WTC11 (cell line): ENCODE measurements at regions not wholly inside any gene's neighbourhood (a gene's known extent, or its start where the extent isn't known, plus 50 kb on each side); places are given as distances from the start of the nearest gene placed in this dataset.

Source experiments
- ATAC-seq: fragments of 200-7000 bp; cut with Tn5 transposase; 2 replicates; pipeline ENCODE4 v1.10.0; 2021; ENCODE audit warnings: mild to moderate bottlenecking, moderate library complexity
- CTCF ChIA-PET: fragments of 300-600 bp; sonication (Branson Sonifier 250); formaldehyde crosslinking; loops from one replicate; lab custom pipeline; 2021; ENCODE audit warnings: antibody characterized with exemption; lab: Charles Lee
- POLR2A ChIA-PET: fragments of 350-600 bp; sonication (Branson Sonifier 250); formaldehyde crosslinking; loops from one replicate; lab custom pipeline; 2021; ENCODE audit warnings: antibody characterized with exemption; lab: Charles Lee
- DNase-seq: peaks from one replicate; pipeline ENCODE4 v3.0.0; 2021; ENCODE audit warnings: low spot score
- H3K27ac Mint-ChIP-seq: 2 replicates; pipeline ENCODE4 v1.8.0; 2021; ENCODE audit warnings: mixed read lengths
- H3K27me3 Mint-ChIP-seq: 2 replicates; pipeline ENCODE4 v1.8.0; 2021; ENCODE audit warnings: low read depth, mild to moderate bottlenecking, moderate library complexity, mixed read lengths
- H3K36me3 Mint-ChIP-seq: 2 replicates; pipeline ENCODE4 v1.8.0; 2021; ENCODE audit warnings: mixed read lengths
- H3K4me1 Mint-ChIP-seq: 2 replicates; pipeline ENCODE4 v1.8.0; 2022; ENCODE audit warnings: mixed read lengths
- H3K4me3 Mint-ChIP-seq: 2 replicates; pipeline ENCODE4 v1.8.0; 2021; ENCODE audit warnings: mild to moderate bottlenecking, moderate library complexity, mixed read lengths
- H3K9me3 Mint-ChIP-seq: 2 replicates; pipeline ENCODE4 v1.8.0; 2021; ENCODE audit warnings: mixed read lengths
- CREB1 ChIP-seq: sonication (generic); formaldehyde crosslinking; IDR thresholded peaks from 2 replicates; pipeline ENCODE4 v1.8.0; 2023; ENCODE audit warnings: mild to moderate bottlenecking, missing genetic modification reagents
- ELF4 ChIP-seq: sonication (generic); formaldehyde crosslinking; IDR thresholded peaks from 2 replicates; pipeline ENCODE4 v1.8.1; 2022; ENCODE audit warnings: low read depth, mild to moderate bottlenecking, moderate library complexity, missing genetic modification reagents
- EMX1 ChIP-seq: fragments of 250-450 bp; sonication (Bioruptor Pico); IDR thresholded peaks from 2 replicates; pipeline ENCODE4 v1.8.0; 2021; ENCODE audit warnings: mild to moderate bottlenecking
- ETV6 ChIP-seq: sonication (generic); formaldehyde crosslinking; IDR thresholded peaks from 2 replicates; pipeline ENCODE4 v1.8.1; 2022; ENCODE audit warnings: mild to moderate bottlenecking, missing genetic modification reagents
- FOXK1 ChIP-seq: sonication (generic); formaldehyde crosslinking; IDR thresholded peaks from 2 replicates; pipeline ENCODE4 v1.8.0; 2022; ENCODE audit warnings: mild to moderate bottlenecking, moderate library complexity, missing genetic modification reagents
- MLX ChIP-seq: sonication (generic); formaldehyde crosslinking; IDR thresholded peaks from 2 replicates; pipeline ENCODE4 v1.8.1; 2023; ENCODE audit warnings: mild to moderate bottlenecking, missing genetic modification reagents, moderate library complexity
- NR3C1 ChIP-seq: sonication (generic); formaldehyde crosslinking; conservative IDR thresholded peaks from 2 replicates; pipeline ENCODE4 v1.8.1; 2023; ENCODE audit warnings: low read depth, mild to moderate bottlenecking, missing genetic modification reagents
- ZBTB21 ChIP-seq: sonication (generic); formaldehyde crosslinking; IDR thresholded peaks from 2 replicates; pipeline ENCODE4 v1.8.1; 2023; ENCODE audit warnings: mild to moderate bottlenecking, missing genetic modification reagents, borderline replicate concordance
- ZNF121 ChIP-seq: sonication (generic); formaldehyde crosslinking; IDR thresholded peaks from 2 replicates; pipeline ENCODE4 v1.8.0; 2023; ENCODE audit warnings: missing genetic modification reagents
- ZNF138 ChIP-seq: sonication (generic); formaldehyde crosslinking; conservative IDR thresholded peaks from 2 replicates; pipeline ENCODE4 v1.8.1; 2022; ENCODE audit warnings: mild to moderate bottlenecking, moderate library complexity, missing genetic modification reagents
- ZNF416 ChIP-seq: fragments of 250-450 bp; sonication (Bioruptor Pico); IDR thresholded peaks from 2 replicates; pipeline ENCODE4 v1.9.0; 2021; ENCODE audit warnings: mild to moderate bottlenecking, inconsistent platforms
- ZNF671 ChIP-seq: fragments of 250-450 bp; sonication (Bioruptor Pico); IDR thresholded peaks from 2 replicates; pipeline ENCODE4 v1.8.0; 2021; ENCODE audit warnings: mild to moderate bottlenecking
- ZSCAN18 ChIP-seq: fragments of 250-450 bp; sonication (Bioruptor Pico); IDR thresholded peaks from 2 replicates; pipeline ENCODE4 v2.1.2; 2022; ENCODE audit warnings: mild to moderate bottlenecking, moderate library complexity
- TF ChIP-seq, protein P1 (sequence below): sonication (generic); formaldehyde crosslinking; IDR thresholded peaks from 2 replicates; pipeline ENCODE4 v1.8.0; 2023; ENCODE audit warnings: missing genetic modification reagents, mild to moderate bottlenecking, borderline replicate concordance
- TF ChIP-seq, protein P2 (sequence below): sonication (generic); formaldehyde crosslinking; IDR thresholded peaks from 2 replicates; pipeline ENCODE4 v1.8.1; 2022; ENCODE audit warnings: low read depth, missing genetic modification reagents, borderline replicate concordance
- TF ChIP-seq, protein P3 (sequence below): sonication (generic); formaldehyde crosslinking; IDR thresholded peaks from 2 replicates; pipeline ENCODE4 v1.8.1; 2023; ENCODE audit warnings: mild to moderate bottlenecking, missing genetic modification reagents, moderate library complexity
- TF ChIP-seq, protein P4 (sequence below): fragments of 250-450 bp; sonication (Bioruptor Pico); IDR thresholded peaks from 2 replicates; pipeline ENCODE4 v1.8.0; 2021; ENCODE audit warnings: mild to moderate bottlenecking
- TF ChIP-seq, protein P5 (sequence below): sonication (generic); formaldehyde crosslinking; conservative IDR thresholded peaks from 2 replicates; pipeline ENCODE4 v1.8.1; 2022; ENCODE audit warnings: mild to moderate bottlenecking, missing genetic modification reagents
- TF ChIP-seq, protein P6 (sequence below): sonication (generic); formaldehyde crosslinking; IDR thresholded peaks from 2 replicates; pipeline ENCODE4 v1.8.1; 2022; ENCODE audit warnings: mild to moderate bottlenecking, moderate library complexity, missing genetic modification reagents

- H3K4me3 Mint-ChIP-seq: no peak overlapping the region
- H3K27ac Mint-ChIP-seq: no peak overlapping the region
- POLR2A ChIA-PET: no interaction called here
- H3K27me3 Mint-ChIP-seq: no peaks in the 10 kb centered on the region
- peaks cover 6% of the 10 kb centered on the region; the same call in 1 of the 2 replicates for H3K9me3 Mint-ChIP-seq
- H3K4me1 Mint-ChIP-seq: 0 out of 2 replicates have a peak, but pooled peaks cover 2% of the 10 kb centered on the region
- CTCF ChIA-PET: no interaction called here
- TF ChIP-seq ZBTB21 (CRISPR knock-in tag) (no peak), FOXK1 (CRISPR knock-in tag) (no peak), ZNF416 (CRISPR knock-in tag) (no peak), ZNF138 (CRISPR knock-in tag) (no peak), EMX1 (CRISPR knock-in tag) (no peak), ZNF671 (no peak), ZSCAN18 (no peak), ETV6 (CRISPR knock-in tag) (no peak), ELF4 (CRISPR knock-in tag) (no peak), ZNF121 (CRISPR knock-in tag) (no peak), MLX (CRISPR knock-in tag) (no peak), CREB1 (CRISPR knock-in tag) (no peak), NR3C1 (CRISPR knock-in tag) (no peak)
- TF ChIP-seq, protein P1, sequence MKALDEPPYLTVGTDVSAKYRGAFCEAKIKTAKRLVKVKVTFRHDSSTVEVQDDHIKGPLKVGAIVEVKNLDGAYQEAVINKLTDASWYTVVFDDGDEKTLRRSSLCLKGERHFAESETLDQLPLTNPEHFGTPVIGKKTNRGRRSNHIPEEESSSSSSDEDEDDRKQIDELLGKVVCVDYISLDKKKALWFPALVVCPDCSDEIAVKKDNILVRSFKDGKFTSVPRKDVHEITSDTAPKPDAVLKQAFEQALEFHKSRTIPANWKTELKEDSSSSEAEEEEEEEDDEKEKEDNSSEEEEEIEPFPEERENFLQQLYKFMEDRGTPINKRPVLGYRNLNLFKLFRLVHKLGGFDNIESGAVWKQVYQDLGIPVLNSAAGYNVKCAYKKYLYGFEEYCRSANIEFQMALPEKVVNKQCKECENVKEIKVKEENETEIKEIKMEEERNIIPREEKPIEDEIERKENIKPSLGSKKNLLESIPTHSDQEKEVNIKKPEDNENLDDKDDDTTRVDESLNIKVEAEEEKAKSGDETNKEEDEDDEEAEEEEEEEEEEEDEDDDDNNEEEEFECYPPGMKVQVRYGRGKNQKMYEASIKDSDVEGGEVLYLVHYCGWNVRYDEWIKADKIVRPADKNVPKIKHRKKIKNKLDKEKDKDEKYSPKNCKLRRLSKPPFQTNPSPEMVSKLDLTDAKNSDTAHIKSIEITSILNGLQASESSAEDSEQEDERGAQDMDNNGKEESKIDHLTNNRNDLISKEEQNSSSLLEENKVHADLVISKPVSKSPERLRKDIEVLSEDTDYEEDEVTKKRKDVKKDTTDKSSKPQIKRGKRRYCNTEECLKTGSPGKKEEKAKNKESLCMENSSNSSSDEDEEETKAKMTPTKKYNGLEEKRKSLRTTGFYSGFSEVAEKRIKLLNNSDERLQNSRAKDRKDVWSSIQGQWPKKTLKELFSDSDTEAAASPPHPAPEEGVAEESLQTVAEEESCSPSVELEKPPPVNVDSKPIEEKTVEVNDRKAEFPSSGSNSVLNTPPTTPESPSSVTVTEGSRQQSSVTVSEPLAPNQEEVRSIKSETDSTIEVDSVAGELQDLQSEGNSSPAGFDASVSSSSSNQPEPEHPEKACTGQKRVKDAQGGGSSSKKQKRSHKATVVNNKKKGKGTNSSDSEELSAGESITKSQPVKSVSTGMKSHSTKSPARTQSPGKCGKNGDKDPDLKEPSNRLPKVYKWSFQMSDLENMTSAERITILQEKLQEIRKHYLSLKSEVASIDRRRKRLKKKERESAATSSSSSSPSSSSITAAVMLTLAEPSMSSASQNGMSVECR: no peak
- TF ChIP-seq, protein P2, sequence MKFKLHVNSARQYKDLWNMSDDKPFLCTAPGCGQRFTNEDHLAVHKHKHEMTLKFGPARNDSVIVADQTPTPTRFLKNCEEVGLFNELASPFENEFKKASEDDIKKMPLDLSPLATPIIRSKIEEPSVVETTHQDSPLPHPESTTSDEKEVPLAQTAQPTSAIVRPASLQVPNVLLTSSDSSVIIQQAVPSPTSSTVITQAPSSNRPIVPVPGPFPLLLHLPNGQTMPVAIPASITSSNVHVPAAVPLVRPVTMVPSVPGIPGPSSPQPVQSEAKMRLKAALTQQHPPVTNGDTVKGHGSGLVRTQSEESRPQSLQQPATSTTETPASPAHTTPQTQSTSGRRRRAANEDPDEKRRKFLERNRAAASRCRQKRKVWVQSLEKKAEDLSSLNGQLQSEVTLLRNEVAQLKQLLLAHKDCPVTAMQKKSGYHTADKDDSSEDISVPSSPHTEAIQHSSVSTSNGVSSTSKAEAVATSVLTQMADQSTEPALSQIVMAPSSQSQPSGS (CRISPR knock-in tag): no peak
- TF ChIP-seq, protein P3, sequence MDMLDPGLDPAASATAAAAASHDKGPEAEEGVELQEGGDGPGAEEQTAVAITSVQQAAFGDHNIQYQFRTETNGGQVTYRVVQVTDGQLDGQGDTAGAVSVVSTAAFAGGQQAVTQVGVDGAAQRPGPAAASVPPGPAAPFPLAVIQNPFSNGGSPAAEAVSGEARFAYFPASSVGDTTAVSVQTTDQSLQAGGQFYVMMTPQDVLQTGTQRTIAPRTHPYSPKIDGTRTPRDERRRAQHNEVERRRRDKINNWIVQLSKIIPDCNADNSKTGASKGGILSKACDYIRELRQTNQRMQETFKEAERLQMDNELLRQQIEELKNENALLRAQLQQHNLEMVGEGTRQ (CRISPR knock-in tag): no peak
- TF ChIP-seq, protein P4, sequence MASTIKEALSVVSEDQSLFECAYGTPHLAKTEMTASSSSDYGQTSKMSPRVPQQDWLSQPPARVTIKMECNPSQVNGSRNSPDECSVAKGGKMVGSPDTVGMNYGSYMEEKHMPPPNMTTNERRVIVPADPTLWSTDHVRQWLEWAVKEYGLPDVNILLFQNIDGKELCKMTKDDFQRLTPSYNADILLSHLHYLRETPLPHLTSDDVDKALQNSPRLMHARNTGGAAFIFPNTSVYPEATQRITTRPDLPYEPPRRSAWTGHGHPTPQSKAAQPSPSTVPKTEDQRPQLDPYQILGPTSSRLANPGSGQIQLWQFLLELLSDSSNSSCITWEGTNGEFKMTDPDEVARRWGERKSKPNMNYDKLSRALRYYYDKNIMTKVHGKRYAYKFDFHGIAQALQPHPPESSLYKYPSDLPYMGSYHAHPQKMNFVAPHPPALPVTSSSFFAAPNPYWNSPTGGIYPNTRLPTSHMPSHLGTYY: no peak
- TF ChIP-seq, protein P5, sequence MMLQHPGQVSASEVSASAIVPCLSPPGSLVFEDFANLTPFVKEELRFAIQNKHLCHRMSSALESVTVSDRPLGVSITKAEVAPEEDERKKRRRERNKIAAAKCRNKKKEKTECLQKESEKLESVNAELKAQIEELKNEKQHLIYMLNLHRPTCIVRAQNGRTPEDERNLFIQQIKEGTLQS (CRISPR knock-in tag): no peak
- TF ChIP-seq, protein P6, sequence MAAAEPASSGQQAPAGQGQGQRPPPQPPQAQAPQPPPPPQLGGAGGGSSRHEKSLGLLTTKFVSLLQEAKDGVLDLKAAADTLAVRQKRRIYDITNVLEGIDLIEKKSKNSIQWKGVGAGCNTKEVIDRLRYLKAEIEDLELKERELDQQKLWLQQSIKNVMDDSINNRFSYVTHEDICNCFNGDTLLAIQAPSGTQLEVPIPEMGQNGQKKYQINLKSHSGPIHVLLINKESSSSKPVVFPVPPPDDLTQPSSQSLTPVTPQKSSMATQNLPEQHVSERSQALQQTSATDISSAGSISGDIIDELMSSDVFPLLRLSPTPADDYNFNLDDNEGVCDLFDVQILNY (CRISPR knock-in tag): no peak
- no peak for ATAC-seq
- no peak for DNase-seq
- no peaks in the 10 kb centered on the region; the same call in 1 of the 2 replicates for H3K36me3 Mint-ChIP-seq
Measured at GRCh38 chr7:93811198-93811597, 79.4 kb downstream of the TFPI2 start.
